ENCODE measurements at regions not wholly inside any gene's neighbourhood (a gene's known extent, or its start where the extent isn't known, plus 50 kb on each side); places are given as distances from the start of the nearest gene placed in this dataset.

- TF ChIP-seq POLR2A (IDR thresholded peaks at IDR 0.05; ENCODE audit: low read depth) (no peak), POLR2AphosphoS5 (IDR thresholded peaks at IDR 0.05) (no peak)
- TF ChIP-seq, protein P1, sequence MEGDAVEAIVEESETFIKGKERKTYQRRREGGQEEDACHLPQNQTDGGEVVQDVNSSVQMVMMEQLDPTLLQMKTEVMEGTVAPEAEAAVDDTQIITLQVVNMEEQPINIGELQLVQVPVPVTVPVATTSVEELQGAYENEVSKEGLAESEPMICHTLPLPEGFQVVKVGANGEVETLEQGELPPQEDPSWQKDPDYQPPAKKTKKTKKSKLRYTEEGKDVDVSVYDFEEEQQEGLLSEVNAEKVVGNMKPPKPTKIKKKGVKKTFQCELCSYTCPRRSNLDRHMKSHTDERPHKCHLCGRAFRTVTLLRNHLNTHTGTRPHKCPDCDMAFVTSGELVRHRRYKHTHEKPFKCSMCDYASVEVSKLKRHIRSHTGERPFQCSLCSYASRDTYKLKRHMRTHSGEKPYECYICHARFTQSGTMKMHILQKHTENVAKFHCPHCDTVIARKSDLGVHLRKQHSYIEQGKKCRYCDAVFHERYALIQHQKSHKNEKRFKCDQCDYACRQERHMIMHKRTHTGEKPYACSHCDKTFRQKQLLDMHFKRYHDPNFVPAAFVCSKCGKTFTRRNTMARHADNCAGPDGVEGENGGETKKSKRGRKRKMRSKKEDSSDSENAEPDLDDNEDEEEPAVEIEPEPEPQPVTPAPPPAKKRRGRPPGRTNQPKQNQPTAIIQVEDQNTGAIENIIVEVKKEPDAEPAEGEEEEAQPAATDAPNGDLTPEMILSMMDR (IDR thresholded peaks at IDR 0.05): no peak
Observed at GRCh38 chr5:5021436-5021835, 118.7 kb upstream of the ADAMTS16 start.
